Ovary (tissue), 3 donors: ENCODE measurements at regions not wholly inside any gene's neighbourhood (a gene's known extent, or its start where the extent isn't known, plus 50 kb on each side); places are given as distances from the start of the nearest gene placed in this dataset.

ENCODE experiments used
- POLR2A ChIP-seq: fragments of 450-650 bp; IDR thresholded peaks from one replicate; pipeline ENCODE4 v1.6.1; 2017; ENCODE audit warnings: antibody characterized with exemption, mild to moderate bottlenecking, moderate library complexity
- TF ChIP-seq, protein P1 (sequence below), 3 donors: fragments of 450-650 bp in 2 of 3; fragments of 200-600 bp in 1 of 3; IDR thresholded peaks; one replicate each; pipeline versions ENCODE4 v1.5.1 to v1.8.0; 2016 to 2022; ENCODE audit warnings: antibody characterized with exemption in 3 of 3, mild to moderate bottlenecking in 1 of 3
- donor health status: DM: no; HTN: no; CAD: no.

GRCh38 chr1:58255192-58255591 lies 291.3 kb downstream of the OMA1 start:
- TF ChIP-seq, protein P1, sequence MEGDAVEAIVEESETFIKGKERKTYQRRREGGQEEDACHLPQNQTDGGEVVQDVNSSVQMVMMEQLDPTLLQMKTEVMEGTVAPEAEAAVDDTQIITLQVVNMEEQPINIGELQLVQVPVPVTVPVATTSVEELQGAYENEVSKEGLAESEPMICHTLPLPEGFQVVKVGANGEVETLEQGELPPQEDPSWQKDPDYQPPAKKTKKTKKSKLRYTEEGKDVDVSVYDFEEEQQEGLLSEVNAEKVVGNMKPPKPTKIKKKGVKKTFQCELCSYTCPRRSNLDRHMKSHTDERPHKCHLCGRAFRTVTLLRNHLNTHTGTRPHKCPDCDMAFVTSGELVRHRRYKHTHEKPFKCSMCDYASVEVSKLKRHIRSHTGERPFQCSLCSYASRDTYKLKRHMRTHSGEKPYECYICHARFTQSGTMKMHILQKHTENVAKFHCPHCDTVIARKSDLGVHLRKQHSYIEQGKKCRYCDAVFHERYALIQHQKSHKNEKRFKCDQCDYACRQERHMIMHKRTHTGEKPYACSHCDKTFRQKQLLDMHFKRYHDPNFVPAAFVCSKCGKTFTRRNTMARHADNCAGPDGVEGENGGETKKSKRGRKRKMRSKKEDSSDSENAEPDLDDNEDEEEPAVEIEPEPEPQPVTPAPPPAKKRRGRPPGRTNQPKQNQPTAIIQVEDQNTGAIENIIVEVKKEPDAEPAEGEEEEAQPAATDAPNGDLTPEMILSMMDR (IDR thresholded peaks at IDR 0.05): no peak
- TF ChIP-seq POLR2A: no peak
